Bone marrow (tissue), 2 donors: ENCODE measurements at regions not wholly inside any gene's neighbourhood (a gene's known extent, or its start where the extent isn't known, plus 50 kb on each side); places are given as distances from the start of the nearest gene placed in this dataset.

Experiments used
- DNase-seq, 2 donors: peaks; one replicate each; lab custom pipeline; 2025; lab: John Stamatoyannopoulos, UW

DNA sequence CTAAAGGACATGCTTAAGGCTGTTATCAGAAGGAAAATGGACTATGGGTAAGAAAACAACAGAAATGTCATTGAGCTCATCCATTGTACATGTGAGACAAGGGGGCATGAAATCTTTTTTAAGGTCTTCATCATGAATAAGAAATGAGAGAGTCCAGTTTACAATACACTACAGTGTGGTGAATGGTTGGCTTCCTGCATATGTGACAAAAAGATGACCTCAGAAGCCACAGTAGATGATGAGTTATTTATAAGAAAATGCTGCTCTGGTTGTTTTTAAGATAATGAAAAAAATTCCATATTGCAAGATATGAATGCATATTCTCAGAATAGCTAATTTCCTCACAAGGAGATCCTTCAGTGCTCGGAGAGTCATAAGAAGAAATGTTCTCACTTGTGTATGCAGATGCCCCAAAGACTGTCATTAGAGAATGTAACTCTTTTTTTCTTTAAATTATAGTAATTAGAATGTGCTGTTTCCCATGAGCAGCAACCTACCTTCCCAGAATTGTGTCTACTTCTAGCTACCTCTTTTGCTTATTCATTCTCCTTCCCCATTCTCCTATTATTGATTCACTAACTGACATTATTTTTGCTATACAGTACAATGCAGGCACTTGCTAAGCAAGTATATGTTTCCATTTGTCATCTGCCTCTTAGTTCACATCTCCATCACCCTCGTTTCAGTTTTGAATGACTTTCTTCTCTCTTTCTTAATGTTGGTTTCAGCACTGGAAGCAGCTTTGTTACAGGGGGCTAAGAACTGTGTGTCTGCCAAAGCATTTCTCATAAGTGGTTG is 152.0 kb upstream of the PEX5L start:
- DNase-seq: no peak

DNA sequence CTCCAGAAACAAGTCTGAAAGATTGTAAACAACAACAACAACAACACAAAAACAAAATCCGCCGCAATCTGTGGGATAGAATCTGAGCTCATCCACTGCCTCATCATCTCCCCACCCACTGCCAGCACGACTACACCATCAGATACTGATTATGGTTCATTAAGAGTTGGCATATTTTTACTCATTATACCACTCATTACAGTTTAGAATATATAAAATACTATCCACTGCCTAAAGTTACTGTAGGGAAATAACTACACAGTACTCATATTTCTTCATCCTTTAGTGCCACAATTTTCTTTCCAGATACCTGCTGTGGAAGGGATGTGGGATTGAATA is 152.5 kb upstream of the PEX5L start:
- no peak for DNase-seq

DNA sequence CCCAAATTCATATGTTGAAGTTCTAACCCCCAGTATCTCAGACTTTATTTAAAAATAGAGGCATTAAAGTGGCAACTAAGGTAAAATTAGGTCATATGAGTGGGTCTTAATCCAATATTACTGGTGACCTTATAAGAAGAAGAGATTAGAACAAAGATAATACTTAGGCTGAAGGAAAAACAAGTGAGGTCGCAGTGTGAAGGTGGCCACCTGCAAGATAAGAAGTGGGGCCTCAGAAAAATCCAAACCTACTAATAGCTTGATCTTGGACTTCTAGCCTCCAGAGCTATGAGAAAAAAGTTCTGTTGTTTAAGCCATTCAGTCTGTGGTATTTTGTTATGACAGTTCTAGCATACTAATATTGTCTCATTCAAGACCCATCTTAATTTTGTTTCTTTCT is 159.9 kb upstream of the PEX5L start:
- DNase-seq: no peak

DNA sequence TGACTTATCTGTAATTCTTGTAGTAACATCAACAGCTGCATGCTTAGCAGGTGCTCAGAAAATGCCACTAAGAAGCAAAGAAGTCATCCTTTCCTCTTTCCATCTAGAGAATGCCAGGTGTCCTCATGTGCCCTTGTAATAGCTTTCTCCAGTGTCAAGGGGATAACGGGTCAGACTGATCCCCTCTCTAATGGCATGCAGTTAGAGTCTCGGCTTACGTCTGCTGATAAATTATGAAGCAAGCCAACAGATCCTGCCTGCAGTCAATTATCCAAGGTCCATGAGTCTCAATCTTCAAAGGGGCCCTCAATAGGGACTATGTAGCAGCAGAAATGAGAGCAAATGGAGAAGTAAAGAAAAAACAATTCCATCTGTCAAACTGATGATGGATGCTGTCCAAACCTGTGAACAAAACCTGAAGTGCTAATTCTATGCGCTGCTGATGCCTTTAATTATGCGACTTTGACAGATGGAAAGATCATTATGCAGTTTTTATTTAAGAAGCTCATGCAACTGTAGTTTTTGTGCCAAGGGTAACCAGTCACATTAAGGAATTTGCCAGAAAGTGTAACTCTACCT is 162.8 kb upstream of the PEX5L start:
- no peak for DNase-seq

- no peak for DNase-seq
Measured at GRCh38 chr3:180215866-180216265, 179.1 kb upstream of the PEX5L start.

DNA sequence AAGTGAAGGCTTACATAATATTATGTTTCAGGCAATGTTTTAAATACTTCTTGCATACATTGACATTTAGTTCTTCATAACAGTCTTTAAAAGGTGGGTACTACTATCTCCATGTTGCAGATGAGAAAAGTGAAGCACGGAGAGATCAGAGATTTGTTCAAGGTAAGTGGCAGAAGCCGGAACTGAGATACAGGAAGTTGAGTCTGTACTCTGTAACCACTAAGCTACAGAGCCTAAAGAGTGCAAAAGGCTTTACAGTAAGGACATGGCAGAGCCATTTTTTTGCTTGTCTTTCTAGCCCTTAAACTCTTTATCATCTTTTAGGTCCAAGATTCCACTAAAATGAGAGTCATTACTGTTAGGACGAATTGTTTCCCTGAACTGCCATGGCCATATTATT is 186.5 kb upstream of the PEX5L start:
- no peak for DNase-seq

DNA sequence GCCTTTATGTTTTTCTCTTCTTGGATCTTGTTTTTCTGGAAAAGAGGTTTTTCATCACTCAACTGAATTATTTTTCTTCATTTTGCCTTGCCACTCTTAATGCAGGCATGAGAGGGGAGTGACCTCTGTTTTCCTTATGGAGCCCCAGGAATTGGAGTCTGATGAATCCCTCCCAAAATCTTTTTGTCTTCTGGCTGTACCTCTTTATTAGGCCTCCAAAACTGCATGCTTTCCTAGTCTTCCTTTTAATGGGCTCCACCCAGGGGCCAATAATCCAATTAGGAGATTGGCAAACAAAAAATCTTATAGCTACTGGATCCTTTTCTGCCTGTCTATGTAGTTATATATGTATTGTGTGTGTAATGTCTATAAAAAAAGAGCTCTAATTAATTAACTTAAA is 192.4 kb upstream of the PEX5L start:
- DNase-seq: no peak

- DNase-seq: no peak
Measured at GRCh38 chr3:180239939-180240338, 203.2 kb upstream of the PEX5L start.

DNA sequence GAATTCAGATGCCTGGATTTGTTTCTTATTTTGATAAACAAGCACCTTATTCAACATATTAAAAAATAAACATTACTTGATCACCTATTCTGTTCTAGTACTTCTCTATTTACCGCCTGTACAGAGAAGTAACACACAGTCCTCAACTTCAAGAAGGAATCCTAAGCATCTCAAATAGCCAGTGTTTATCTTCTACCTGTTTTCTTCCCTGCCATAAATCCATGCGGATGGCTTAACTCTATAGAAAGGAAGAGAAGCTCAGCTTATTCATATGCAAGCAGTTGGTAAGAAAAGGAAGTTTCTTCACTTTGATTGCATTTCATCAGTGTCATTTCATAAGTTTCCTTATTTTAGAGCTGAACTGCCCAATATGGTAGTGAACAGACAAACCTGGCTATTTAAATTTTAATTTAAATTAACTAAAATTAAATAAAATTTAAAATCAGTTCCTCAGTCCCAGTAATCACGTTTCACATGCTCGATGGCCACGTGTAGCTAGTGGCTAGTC is 210.0 kb upstream of the PEX5L start:
- DNase-seq: no peak

DNA sequence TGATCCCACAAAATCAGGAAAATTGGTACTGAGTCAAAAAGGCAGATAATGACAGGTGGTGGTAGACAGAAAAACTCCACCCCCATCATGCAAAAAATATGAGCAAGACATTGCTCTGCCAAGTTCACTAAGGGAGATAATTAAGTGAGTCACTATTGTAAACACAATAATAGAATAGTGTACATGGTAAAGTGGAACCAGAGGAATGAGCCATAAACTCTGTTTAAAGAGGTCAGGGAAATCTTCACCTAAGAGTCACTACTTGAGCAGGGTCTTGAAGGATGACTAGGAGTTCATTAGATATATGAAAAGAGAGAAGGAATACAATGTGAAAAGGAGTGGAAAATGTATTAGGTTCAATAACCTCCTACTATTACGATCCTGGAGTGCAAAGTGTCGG is 213.4 kb upstream of the PEX5L start:
- no peak for DNase-seq

- no peak for DNase-seq
Measured at GRCh38 chr3:180252683-180253082, 215.9 kb upstream of the PEX5L start.

GRCh38 chr3:180253283-180253682 is 216.5 kb upstream of the PEX5L start:
- DNase-seq: no peak

DNA sequence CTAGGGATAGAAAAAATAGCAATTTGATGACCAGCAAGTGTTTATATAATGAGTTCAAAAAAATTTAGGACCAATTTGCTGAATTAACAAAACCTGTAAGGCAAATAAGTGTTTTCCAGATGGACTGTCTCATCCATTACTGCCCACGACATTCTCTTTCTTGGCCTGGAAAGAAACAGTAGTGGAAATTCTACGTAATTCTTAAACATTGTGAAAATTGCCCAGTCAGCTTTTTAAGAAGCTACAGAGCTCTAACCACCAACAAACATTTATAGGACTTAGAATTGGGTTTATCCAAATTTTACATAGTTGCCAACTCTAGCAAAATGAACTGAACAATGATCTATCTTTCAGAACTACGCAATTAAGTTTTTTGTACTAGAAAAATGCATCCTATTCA is 227.7 kb upstream of the PEX5L start:
- no peak for DNase-seq

- DNase-seq: no peak
Measured at GRCh38 chr3:180265551-180265950, 228.8 kb upstream of the PEX5L start.

DNA sequence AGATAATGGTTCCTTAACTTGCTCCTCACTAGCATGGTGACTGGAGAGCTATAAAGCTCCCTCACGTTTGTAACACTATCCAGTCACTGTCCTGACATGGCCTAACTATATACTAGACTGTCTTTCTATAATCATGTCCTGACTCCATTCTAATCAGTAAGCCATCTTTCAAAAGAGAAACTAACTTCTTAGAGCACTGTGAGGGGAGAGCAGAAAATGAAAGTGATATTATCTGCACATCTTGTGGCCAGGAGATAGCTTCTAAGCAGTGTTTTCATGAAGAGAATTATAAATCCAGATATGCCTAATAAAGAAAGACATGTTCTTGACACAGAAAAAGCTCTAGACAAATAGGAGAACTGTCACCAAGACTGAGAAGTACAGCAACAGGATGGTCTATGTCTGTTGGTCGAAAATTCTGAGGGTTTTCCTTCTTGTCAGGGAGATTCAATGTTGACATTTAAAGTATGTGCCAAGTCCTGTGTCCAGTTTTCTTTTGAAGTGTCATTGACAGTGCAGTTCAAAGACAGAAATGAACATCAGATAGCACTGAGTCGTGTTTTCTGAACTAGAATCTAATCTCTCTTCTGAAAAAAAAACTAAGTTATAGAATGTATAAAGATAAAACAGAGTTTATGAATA is 230.6 kb upstream of the PEX5L start:
- DNase-seq: peak in 1 of 2 donors; percentile 9

- DNase-seq: no peak
Measured at GRCh38 chr3:180274536-180274935, 237.8 kb upstream of the PEX5L start.

DNA sequence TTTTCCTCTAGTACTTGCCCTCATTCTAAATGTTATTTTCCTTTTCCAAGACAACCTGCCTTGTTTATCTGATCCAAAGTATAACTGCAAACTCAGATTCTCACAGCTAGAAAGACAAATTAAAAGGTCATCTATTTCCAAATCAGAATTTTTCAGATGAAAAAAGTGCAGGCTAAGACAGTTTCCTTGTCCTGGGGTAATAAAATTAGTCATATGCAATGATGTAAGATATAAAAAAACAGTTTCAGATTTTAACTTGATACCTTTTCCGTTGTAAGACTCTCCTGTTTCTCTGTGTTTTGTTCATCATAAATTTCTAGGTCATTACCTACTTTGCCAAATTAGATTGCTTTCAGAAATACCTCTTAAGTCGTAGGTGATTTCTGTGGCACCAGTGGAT is 238.4 kb upstream of the PEX5L start:
- DNase-seq: no peak

DNA sequence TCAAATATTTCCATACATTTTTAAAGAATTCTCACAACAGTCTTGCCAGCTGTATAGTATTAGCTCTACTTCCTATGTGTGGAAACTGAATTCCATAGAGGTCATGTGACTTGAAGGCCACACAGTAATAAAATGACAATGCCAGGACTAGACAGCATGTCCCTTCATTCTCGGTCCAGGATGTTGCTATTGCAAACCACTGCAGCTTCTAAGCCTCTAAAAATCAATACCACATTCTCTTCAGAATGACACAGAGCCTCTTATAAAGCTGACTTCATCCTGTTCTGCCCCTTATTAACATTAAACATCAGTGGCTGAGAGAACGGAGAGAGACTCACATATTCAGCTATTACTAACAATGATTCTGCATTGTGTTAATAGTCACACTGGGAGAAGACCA is 240.3 kb upstream of the PEX5L start:
- DNase-seq: no peak

GRCh38 chr3:180278583-180279188 is 241.9 kb upstream of the PEX5L start:
- DNase-seq: no peak

GRCh38 chr3:180280555-180280954 is 243.8 kb upstream of the PEX5L start:
- DNase-seq: no peak

DNA sequence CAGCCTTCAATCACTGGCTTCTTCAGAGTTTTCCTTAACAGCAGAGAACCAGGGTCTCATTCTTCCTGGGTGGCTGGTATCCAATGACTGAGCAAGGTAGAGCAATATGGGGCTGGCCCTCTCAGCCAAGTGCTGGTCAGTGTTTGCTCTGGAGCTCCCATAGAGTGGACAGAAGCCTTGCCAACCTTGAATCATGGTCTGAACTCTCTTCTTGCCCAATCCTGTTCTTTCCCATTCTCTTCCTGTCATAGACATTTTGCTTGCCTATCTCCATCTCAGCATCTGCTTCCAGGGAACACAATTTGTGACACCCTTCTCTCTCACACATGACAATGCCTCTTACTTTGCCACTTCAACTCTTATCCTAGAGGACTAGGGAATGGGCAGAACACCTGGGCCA is 245.6 kb upstream of the PEX5L start:
- DNase-seq: no peak

- DNase-seq: no peak
Measured at GRCh38 chr3:180283251-180283650, 246.5 kb upstream of the PEX5L start.
